ENCODE measurements at regions not wholly inside any gene's neighbourhood (a gene's known extent, or its start where the extent isn't known, plus 50 kb on each side); places are given as distances from the start of the nearest gene placed in this dataset.

GRCh38 chr13:112220296-112220875, 153.4 kb downstream of the SOX1 start:
- TF ChIP-seq, protein P1, sequence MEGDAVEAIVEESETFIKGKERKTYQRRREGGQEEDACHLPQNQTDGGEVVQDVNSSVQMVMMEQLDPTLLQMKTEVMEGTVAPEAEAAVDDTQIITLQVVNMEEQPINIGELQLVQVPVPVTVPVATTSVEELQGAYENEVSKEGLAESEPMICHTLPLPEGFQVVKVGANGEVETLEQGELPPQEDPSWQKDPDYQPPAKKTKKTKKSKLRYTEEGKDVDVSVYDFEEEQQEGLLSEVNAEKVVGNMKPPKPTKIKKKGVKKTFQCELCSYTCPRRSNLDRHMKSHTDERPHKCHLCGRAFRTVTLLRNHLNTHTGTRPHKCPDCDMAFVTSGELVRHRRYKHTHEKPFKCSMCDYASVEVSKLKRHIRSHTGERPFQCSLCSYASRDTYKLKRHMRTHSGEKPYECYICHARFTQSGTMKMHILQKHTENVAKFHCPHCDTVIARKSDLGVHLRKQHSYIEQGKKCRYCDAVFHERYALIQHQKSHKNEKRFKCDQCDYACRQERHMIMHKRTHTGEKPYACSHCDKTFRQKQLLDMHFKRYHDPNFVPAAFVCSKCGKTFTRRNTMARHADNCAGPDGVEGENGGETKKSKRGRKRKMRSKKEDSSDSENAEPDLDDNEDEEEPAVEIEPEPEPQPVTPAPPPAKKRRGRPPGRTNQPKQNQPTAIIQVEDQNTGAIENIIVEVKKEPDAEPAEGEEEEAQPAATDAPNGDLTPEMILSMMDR (IDR thresholded peaks at IDR 0.05), result no peak
- TF ChIP-seq POLR2A (IDR thresholded peaks at IDR 0.05), result no peak
